Neural progenitor cell (in vitro differentiated cells): ENCODE measurements at regions not wholly inside any gene's neighbourhood (a gene's known extent, or its start where the extent isn't known, plus 50 kb on each side); places are given as distances from the start of the nearest gene placed in this dataset.

Experiments
- EZH2 ChIP-seq: fragments of 200-600 bp; sonication (generic); IDR thresholded peaks from 2 replicates; pipeline ENCODE4 v1.6.1; 2017; ENCODE audit warnings: antibody characterized with exemption, mild to moderate bottlenecking, moderate library complexity
- EZH2phosphoT487 ChIP-seq: fragments of 200-600 bp; sonication (generic); IDR thresholded peaks from 2 replicates; pipeline ENCODE4 v1.6.1; 2017; ENCODE audit warnings: antibody characterized with exemption
- TF ChIP-seq, protein P1 (sequence below): fragments of 200-600 bp; sonication (generic); IDR thresholded peaks from 2 replicates; pipeline ENCODE4 v1.5.1; 2017; ENCODE audit warnings: antibody characterized with exemption, mild to moderate bottlenecking

DNA sequence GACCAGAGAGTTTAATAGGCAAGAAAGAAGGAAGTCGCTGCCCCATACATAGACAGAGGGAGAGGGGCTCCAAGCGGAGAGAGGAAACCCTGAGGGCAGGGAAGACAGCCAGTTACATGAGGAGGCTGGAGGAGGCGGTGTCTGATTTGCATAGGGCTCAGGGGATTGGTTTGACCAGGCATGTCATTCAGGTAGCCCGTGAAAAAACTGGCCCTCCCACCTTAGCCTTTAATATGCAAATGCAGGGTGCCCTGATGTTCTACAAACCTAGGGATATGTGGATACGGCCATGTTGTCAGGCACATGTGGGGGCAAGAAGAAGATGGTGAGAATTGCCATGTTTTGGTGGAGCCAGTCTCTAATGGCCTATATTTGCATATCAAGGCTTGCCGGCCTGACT is 1461.6 kb downstream of the PCDH9 start:
- TF ChIP-seq, protein P1, sequence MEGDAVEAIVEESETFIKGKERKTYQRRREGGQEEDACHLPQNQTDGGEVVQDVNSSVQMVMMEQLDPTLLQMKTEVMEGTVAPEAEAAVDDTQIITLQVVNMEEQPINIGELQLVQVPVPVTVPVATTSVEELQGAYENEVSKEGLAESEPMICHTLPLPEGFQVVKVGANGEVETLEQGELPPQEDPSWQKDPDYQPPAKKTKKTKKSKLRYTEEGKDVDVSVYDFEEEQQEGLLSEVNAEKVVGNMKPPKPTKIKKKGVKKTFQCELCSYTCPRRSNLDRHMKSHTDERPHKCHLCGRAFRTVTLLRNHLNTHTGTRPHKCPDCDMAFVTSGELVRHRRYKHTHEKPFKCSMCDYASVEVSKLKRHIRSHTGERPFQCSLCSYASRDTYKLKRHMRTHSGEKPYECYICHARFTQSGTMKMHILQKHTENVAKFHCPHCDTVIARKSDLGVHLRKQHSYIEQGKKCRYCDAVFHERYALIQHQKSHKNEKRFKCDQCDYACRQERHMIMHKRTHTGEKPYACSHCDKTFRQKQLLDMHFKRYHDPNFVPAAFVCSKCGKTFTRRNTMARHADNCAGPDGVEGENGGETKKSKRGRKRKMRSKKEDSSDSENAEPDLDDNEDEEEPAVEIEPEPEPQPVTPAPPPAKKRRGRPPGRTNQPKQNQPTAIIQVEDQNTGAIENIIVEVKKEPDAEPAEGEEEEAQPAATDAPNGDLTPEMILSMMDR = no peak
- TF ChIP-seq EZH2 (no peak), EZH2phosphoT487 (no peak)
